ENCODE measurements at regions not wholly inside any gene's neighbourhood (a gene's known extent, or its start where the extent isn't known, plus 50 kb on each side); places are given as distances from the start of the nearest gene placed in this dataset.

DNA sequence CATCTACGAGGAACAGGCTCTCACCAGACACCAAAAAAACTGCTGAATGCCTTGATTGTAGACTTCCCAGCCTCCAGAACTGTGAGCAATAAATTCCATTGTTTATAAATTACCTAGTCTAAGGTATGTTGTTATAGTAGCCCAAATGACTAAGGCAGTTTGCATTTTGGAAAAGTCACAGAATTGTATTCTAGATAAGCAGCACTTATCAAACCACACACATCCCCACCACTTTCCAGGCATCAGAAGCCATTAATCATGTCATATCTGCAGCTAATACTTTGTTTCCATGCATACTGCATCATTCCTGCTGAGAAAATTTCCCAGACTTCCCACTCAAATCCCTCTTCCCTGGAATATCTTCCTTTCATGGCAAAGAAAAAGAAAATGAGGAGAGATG is 187.2 kb downstream of the INO80D start:
- Histone ChIP-seq H3K4me1 (no peaks in the 10 kb centered on the region), H3K4me2 (ENCODE audit: low read length) (no peak overlapping the region), H3K27me3 (ENCODE audit: control insufficient read depth, insufficient read depth, low read length) (no peaks in the 10 kb centered on the region), H3K9ac (no peak overlapping the region), H2AFZ (no peak overlapping the region), H3K79me2 (no peaks in the 10 kb centered on the region), H3K9me3 (ENCODE audit: control insufficient read depth, low read length) (no peaks in the 10 kb centered on the region), H3K36me3 (ENCODE audit: control insufficient read depth, insufficient read depth, low read length) (no peaks in the 10 kb centered on the region), H3K27ac (no peak overlapping the region), H3K4me3 (ENCODE audit: low read depth, low read length) (no peak overlapping the region)
- TF ChIP-seq, protein P1, sequence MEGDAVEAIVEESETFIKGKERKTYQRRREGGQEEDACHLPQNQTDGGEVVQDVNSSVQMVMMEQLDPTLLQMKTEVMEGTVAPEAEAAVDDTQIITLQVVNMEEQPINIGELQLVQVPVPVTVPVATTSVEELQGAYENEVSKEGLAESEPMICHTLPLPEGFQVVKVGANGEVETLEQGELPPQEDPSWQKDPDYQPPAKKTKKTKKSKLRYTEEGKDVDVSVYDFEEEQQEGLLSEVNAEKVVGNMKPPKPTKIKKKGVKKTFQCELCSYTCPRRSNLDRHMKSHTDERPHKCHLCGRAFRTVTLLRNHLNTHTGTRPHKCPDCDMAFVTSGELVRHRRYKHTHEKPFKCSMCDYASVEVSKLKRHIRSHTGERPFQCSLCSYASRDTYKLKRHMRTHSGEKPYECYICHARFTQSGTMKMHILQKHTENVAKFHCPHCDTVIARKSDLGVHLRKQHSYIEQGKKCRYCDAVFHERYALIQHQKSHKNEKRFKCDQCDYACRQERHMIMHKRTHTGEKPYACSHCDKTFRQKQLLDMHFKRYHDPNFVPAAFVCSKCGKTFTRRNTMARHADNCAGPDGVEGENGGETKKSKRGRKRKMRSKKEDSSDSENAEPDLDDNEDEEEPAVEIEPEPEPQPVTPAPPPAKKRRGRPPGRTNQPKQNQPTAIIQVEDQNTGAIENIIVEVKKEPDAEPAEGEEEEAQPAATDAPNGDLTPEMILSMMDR (IDR thresholded peaks at IDR 0.05): no peak

DNA sequence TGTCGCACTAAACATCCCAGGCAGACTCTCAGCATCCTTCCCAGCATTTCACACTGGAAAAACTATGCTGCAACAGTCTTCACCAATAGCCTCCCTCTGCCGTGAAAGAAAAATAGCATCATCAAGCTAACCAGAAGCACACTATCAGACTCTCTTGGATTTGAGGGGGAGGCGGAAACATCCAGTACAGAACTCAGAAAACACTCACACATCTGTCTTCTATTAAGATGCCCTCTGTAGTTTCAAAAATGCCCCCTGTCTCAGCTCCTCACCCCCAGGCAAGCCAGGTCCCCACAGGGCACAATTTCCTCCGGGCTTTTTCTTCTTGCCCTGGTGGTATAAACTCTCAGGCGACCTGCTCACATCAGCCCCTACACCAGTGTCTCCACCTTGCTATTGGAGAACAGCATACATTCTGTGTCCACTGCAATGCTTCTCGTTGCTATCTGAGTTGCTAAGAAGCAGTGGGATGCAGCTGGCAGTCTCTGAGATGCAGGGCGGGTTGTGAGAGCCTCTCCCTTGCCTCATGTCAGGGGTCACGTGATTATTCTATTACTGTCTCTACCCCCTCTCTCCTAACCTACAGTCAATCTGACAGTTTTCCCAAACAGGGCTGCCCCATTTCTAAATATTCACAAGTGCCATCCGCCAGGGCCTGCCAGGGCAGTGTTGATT is 189.9 kb downstream of the INO80D start:
- Histone ChIP-seq H3K27me3 (ENCODE audit: control insufficient read depth, insufficient read depth, low read length) (no peaks in the 10 kb centered on the region), H3K4me3 (ENCODE audit: low read depth, low read length) (no peak overlapping the region), H3K36me3 (ENCODE audit: control insufficient read depth, insufficient read depth, low read length) (no peaks in the 10 kb centered on the region), H2AFZ (no peak overlapping the region), H3K4me2 (ENCODE audit: low read length) (no peak overlapping the region), H3K4me1 (no peaks in the 10 kb centered on the region), H3K9ac (no peak overlapping the region), H3K79me2 (no peaks in the 10 kb centered on the region), H3K9me3 (ENCODE audit: control insufficient read depth, low read length) (no peaks in the 10 kb centered on the region), H3K27ac (no peak overlapping the region)
- TF ChIP-seq, protein P1 (IDR thresholded peaks at IDR 0.05): no peak

DNA sequence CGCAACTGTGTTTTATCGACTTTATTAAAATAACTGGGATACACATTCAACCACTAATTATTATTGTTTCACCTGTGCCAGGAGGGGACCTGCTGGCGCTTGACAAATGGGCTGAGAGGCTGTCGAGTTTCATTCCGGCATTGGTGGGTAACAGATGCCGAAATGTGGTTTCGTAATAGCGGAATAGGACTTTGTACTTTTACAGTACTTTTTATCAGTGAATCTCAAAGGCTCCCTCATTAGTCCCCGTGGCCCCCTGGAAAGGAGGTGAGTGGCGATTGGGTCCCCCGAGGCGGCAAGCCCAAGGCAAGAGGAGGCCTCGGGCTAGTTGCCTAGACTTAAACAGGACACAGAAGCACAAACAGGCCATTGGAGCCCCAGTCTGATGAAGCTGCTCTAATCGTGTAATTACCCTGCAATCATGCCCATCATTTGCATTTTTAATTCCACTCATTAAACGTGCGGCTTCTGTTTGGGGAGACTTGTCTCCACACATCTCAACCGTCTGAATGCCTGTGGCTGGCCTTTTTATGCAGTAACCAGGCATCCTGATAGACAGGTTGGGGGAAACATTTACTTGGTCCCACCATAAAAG is 193.2 kb downstream of the INO80D start:
- no peak overlapping the region for H3K4me2 ChIP-seq (ENCODE audit: low read length)
- TF ChIP-seq, protein P1 (IDR thresholded peaks at IDR 0.05): no peak
- H3K9ac ChIP-seq: no peak overlapping the region
- no peaks in the 10 kb centered on the region for H3K9me3 ChIP-seq (ENCODE audit: control insufficient read depth, low read length)
- H3K36me3 ChIP-seq (ENCODE audit: control insufficient read depth, insufficient read depth, low read length): no peaks in the 10 kb centered on the region
- no peaks in the 10 kb centered on the region for H3K27me3 ChIP-seq (ENCODE audit: control insufficient read depth, insufficient read depth, low read length)
- no peaks in the 10 kb centered on the region for H3K79me2 ChIP-seq
- no peaks in the 10 kb centered on the region for H3K4me1 ChIP-seq
- no peak overlapping the region for H3K4me3 ChIP-seq (ENCODE audit: low read depth, low read length)
- H3K27ac ChIP-seq: no peak overlapping the region
- no peak overlapping the region for H2AFZ ChIP-seq

DNA sequence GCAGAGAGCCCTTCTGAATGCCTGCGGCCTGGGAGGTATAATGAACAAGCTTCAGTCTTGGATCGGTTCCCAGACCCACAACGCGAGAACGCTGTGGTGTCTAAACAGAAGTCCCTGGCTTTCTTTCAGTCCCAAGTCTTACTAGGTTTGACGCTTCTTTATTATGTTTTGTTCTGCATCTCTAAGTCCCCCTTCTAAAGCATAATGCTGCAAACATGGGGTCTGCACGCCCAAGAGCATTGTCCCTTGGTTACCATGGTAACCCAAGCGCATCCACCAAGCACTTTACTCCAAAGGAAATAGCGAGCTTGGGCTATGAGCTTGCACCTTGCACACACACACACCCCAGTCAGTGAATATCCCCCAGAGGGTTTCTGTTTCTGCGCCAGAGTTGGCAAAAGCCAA is 193.7 kb downstream of the INO80D start:
- no peaks in the 10 kb centered on the region for H3K4me1 ChIP-seq
- H3K9me3 ChIP-seq (ENCODE audit: control insufficient read depth, low read length): no peaks in the 10 kb centered on the region
- H2AFZ ChIP-seq: no peak overlapping the region
- TF ChIP-seq, protein P1 (IDR thresholded peaks at IDR 0.05): no peak
- no peaks in the 10 kb centered on the region for H3K79me2 ChIP-seq
- no peak overlapping the region for H3K27ac ChIP-seq
- no peak overlapping the region for H3K4me3 ChIP-seq (ENCODE audit: low read depth, low read length)
- H3K36me3 ChIP-seq (ENCODE audit: control insufficient read depth, insufficient read depth, low read length): no peaks in the 10 kb centered on the region
- no peak overlapping the region for H3K4me2 ChIP-seq (ENCODE audit: low read length)
- H3K27me3 ChIP-seq (ENCODE audit: control insufficient read depth, insufficient read depth, low read length): no peaks in the 10 kb centered on the region
- no peak overlapping the region for H3K9ac ChIP-seq

DNA sequence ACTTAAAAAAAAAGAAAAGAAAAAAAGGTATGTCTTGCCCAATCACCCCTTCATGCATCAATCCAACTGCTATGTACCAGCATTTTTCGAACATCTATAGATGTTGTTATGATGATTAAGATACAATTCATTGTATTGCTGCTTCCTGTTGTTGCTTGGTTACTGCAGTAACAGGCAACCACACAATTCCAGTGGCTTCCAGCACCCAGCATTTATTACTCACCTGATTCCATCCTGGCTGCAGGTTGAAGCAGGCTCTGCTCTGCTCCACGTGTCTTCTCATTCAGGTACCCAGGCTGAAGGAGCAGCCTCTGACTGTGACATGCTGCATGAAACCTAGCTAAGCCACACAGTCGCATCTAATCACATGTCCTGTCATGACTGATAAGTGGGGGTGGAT is 196.9 kb downstream of the INO80D start:
- Histone ChIP-seq H3K9ac (no peak overlapping the region), H3K79me2 (no peaks in the 10 kb centered on the region), H3K4me1 (no peaks in the 10 kb centered on the region), H2AFZ (no peak overlapping the region), H3K9me3 (ENCODE audit: control insufficient read depth, low read length) (no peaks in the 10 kb centered on the region), H3K4me2 (ENCODE audit: low read length) (no peak overlapping the region), H3K36me3 (ENCODE audit: control insufficient read depth, insufficient read depth, low read length) (no peaks in the 10 kb centered on the region), H3K27ac (no peak overlapping the region), H3K4me3 (ENCODE audit: low read depth, low read length) (no peak overlapping the region), H3K27me3 (ENCODE audit: control insufficient read depth, insufficient read depth, low read length) (no peaks in the 10 kb centered on the region)
- TF ChIP-seq, protein P1 (IDR thresholded peaks at IDR 0.05): no peak
